H9 (cell line): ENCODE measurements at regions not wholly inside any gene's neighbourhood (a gene's known extent, or its start where the extent isn't known, plus 50 kb on each side); places are given as distances from the start of the nearest gene placed in this dataset.
A peak's percentile ranks its signal among the peaks of the same experiment; 100 is the strongest.

ENCODE experiments used
- DNase-seq: peaks from one replicate; pipeline ENCODE4 v3.0.0-alpha.2; 2017
- H2AFZ ChIP-seq: one replicate; pipeline ENCODE4 v1.6.1; 2013; ENCODE audit warnings: mild to moderate bottlenecking, low read length, control low read depth, moderate library complexity
- H2AK5ac ChIP-seq: 2 replicates; pipeline ENCODE4 v1.6.1; 2013; ENCODE audit warnings: low read length, control low read depth, mixed read lengths; ENCODE audit not compliant: insufficient read length
- H2BK120ac ChIP-seq: one replicate; pipeline ENCODE4 v1.6.1; 2013; ENCODE audit warnings: low read depth, mild to moderate bottlenecking, low read length, control low read depth, inconsistent platforms; ENCODE audit not compliant: poor library complexity, severe bottlenecking
- H2BK12ac ChIP-seq: 2 replicates; pipeline ENCODE4 v1.6.1; 2013; ENCODE audit warnings: low read length, control low read depth, mixed read lengths, low read depth; ENCODE audit not compliant: insufficient read length
- H2BK15ac ChIP-seq: 2 replicates; pipeline ENCODE4 v1.6.1; 2013; ENCODE audit warnings: low read depth, low read length, control low read depth
- H2BK20ac ChIP-seq: one replicate; pipeline ENCODE4 v1.6.1; 2013; ENCODE audit warnings: low read depth, mild to moderate bottlenecking, low read length, control low read depth, inconsistent platforms; ENCODE audit not compliant: poor library complexity, severe bottlenecking
- H2BK5ac ChIP-seq: 2 replicates; pipeline ENCODE4 v1.6.1; 2013; ENCODE audit warnings: low read length, control low read depth, mixed read lengths; ENCODE audit not compliant: insufficient read length
- H3K14ac ChIP-seq: 2 replicates; pipeline ENCODE4 v1.6.1; 2013; ENCODE audit warnings: low read length, control low read depth; ENCODE audit not compliant: insufficient read depth
- H3K18ac ChIP-seq: 2 replicates; pipeline ENCODE4 v1.6.1; 2013; ENCODE audit warnings: low read depth, mild to moderate bottlenecking, mixed read lengths, low read length, control low read depth; ENCODE audit not compliant: insufficient read length
- H3K23ac ChIP-seq: 2 replicates; pipeline ENCODE4 v1.6.1; 2013; ENCODE audit warnings: low read length, control low read depth, mixed read lengths, low read depth; ENCODE audit not compliant: insufficient read length
- H3K23me2 ChIP-seq: 2 replicates; pipeline ENCODE4 v1.6.1; 2013; ENCODE audit warnings: low read depth, mild to moderate bottlenecking, mixed read lengths, low read length, control low read depth; ENCODE audit not compliant: insufficient read length, poor library complexity, severe bottlenecking
- H3K27ac ChIP-seq: 2 replicates; pipeline ENCODE4 v1.5.1; 2013; ENCODE audit warnings: low read length, control low read depth, mixed read lengths, low read depth; ENCODE audit not compliant: insufficient read length
- H3K27me3 ChIP-seq: 2 replicates; pipeline ENCODE4 v1.6.1; 2013; ENCODE audit warnings: low read length, control low read depth, inconsistent platforms; ENCODE audit not compliant: insufficient read depth
- H3K4ac ChIP-seq: 2 replicates; pipeline ENCODE4 v1.6.1; 2013; ENCODE audit warnings: low read depth, mild to moderate bottlenecking, control low read depth, inconsistent platforms, low read length, moderate library complexity
- H3K4me1 ChIP-seq: 2 replicates; pipeline ENCODE4 v1.6.1; 2013; ENCODE audit warnings: low read length, control low read depth, inconsistent platforms; ENCODE audit not compliant: insufficient read depth
- H3K4me2 ChIP-seq: 2 replicates; pipeline ENCODE4 v1.6.1; 2013; ENCODE audit warnings: low read length, control low read depth, mixed read lengths; ENCODE audit not compliant: insufficient read length, insufficient read depth
- H3K56ac ChIP-seq: 2 replicates; pipeline ENCODE4 v1.6.1; 2013; ENCODE audit warnings: low read depth, mild to moderate bottlenecking, mixed read lengths, low read length, control low read depth; ENCODE audit not compliant: insufficient read length
- H3K79me1 ChIP-seq: 2 replicates; pipeline ENCODE4 v1.6.1; 2013; ENCODE audit warnings: low read depth, mild to moderate bottlenecking, moderate library complexity, low read length, control low read depth, inconsistent platforms; ENCODE audit not compliant: insufficient read depth, poor library complexity, severe bottlenecking
- H3K79me2 ChIP-seq: 2 replicates; pipeline ENCODE4 v1.6.1; 2013; ENCODE audit warnings: low read length, control low read depth, inconsistent platforms; ENCODE audit not compliant: insufficient read depth
- H3K9ac ChIP-seq: 2 replicates; pipeline ENCODE4 v1.6.1; 2013; ENCODE audit warnings: low read length, control low read depth, mixed read lengths; ENCODE audit not compliant: insufficient read length; ENCODE audit errors: extremely low read depth
- H3K9me3 ChIP-seq: one replicate; pipeline ENCODE4 v1.6.1; 2013; ENCODE audit warnings: low read depth, low read length, inconsistent platforms; ENCODE audit not compliant: control insufficient read depth
- H3T11ph ChIP-seq: one replicate; pipeline ENCODE4 v1.6.1; 2013; ENCODE audit warnings: mild to moderate bottlenecking, low read length, control low read depth, inconsistent platforms
- H4K20me1 ChIP-seq: one replicate; pipeline ENCODE4 v1.6.1; 2013; ENCODE audit not compliant: control insufficient read depth, insufficient read length, insufficient read depth
- H4K5ac ChIP-seq: 2 replicates; pipeline ENCODE4 v1.6.1; 2013; ENCODE audit warnings: low read depth, mild to moderate bottlenecking, mixed read lengths, low read length, control low read depth; ENCODE audit not compliant: insufficient read length
- H4K8ac ChIP-seq: replicated peaks from 2 replicates; pipeline ENCODE4 v1.6.1; 2013; ENCODE audit warnings: low read length, control low read depth, mixed read lengths, low read depth; ENCODE audit not compliant: insufficient read length
- H4K91ac ChIP-seq: 2 replicates; pipeline ENCODE4 v1.6.1; 2013; ENCODE audit warnings: low read depth, mild to moderate bottlenecking, moderate library complexity, mixed read lengths, low read length, control low read depth; ENCODE audit not compliant: insufficient read length
- H3K27ac Mint-ChIP-seq, 3 experiments: 2 replicates in 2 of 3; 3 replicates in 1 of 3; pipeline ENCODE4 v1.8.0; 2020 to 2021; ENCODE audit warnings: mixed read lengths in 3 of 3, mild to moderate bottlenecking in 1 of 3, moderate library complexity in 1 of 3
- H3K27me3 Mint-ChIP-seq: 2 replicates; pipeline ENCODE4 v1.8.0; 2021; ENCODE audit warnings: low read depth, mild to moderate bottlenecking, moderate library complexity, mixed read lengths
- H3K36me3 Mint-ChIP-seq, 3 experiments: 2 replicates in 2 of 3; 3 replicates in 1 of 3; pipeline ENCODE4 v1.8.0; 2020 to 2021; ENCODE audit warnings: low read depth in 3 of 3, mixed read lengths in 3 of 3; ENCODE audit not compliant: insufficient read depth in 1 of 3
- H3K4me1 Mint-ChIP-seq, 2 experiments: 2 replicates each; pipeline ENCODE4 v1.8.0; 2020; ENCODE audit warnings: mixed read lengths in 2 of 2
- H3K4me3 Mint-ChIP-seq, 2 experiments: 2 replicates in 1 of 2; 3 replicates in 1 of 2; pipeline ENCODE4 v1.8.0; 2020 to 2021; ENCODE audit warnings: mild to moderate bottlenecking in 2 of 2, mixed read lengths in 2 of 2, moderate library complexity in 1 of 2
- H3K9me3 Mint-ChIP-seq, 2 experiments: 2 replicates in 1 of 2; 3 replicates in 1 of 2; pipeline ENCODE4 v1.8.0; 2020; ENCODE audit warnings: mild to moderate bottlenecking in 2 of 2, mixed read lengths in 2 of 2, moderate library complexity in 1 of 2
- CTCF ChIP-seq: fragments of 200-600 bp; sonication (generic); conservative IDR thresholded peaks from 3 replicates; pipeline ENCODE4 v1.8.0; 2021; ENCODE audit warnings: antibody characterized with exemption, mild to moderate bottlenecking
- WGBS: extraction: QIAGEN DNeasy Blood & Tissue Kit; methylation state at CpG from one replicate; pipeline ENCODE4 v1.1.7; 2013; ENCODE audit warnings: missing lambda C conversion rate, low lambda C conversion rate, mixed read lengths; ENCODE audit not compliant: insufficient read length; ENCODE audit errors: extremely low coverage; 5-methylcytosine and 5-hydroxymethylcytosine counted together

GRCh38 chr1:223052462-223052861 is 90.6 kb downstream of the TLR5 start:
- Histone ChIP-seq H4K8ac (no peak overlapping the region), H4K5ac (no peak overlapping the region), H3K27me3 (no peaks in the 10 kb centered on the region), H2BK120ac (no peak overlapping the region), H3K9ac (no peak overlapping the region), H3K14ac (no peak overlapping the region), H3K9me3 (no peaks in the 10 kb centered on the region), H2BK12ac (no peak overlapping the region), H3K4ac (no peak overlapping the region), H2BK15ac (no peak overlapping the region), H3K4me2 (no peak overlapping the region), H3K23ac (no peak overlapping the region), H3K79me1 (no peaks in the 10 kb centered on the region), H3T11ph (no peak overlapping the region), H3K23me2 (no peaks in the 10 kb centered on the region), H2AK5ac (no peak overlapping the region), H4K91ac (no peak overlapping the region), H3K56ac (no peak overlapping the region), H3K79me2 (no peaks in the 10 kb centered on the region), H3K18ac (no peak overlapping the region), H4K20me1 (peaks cover 2% of the 10 kb centered on the region), H3K27ac (no peak overlapping the region), H2BK5ac (no peak overlapping the region), H2AFZ (no peak overlapping the region), H2BK20ac (no peak overlapping the region), H3K4me1 (no peaks in the 10 kb centered on the region)
- Mint-ChIP-seq H3K27me3 (no peaks in the 10 kb centered on the region), H3K27ac (peak overlapping the region in 1 of 3 experiments; percentile 28; a peak in 1 of 7 replicates), H3K4me3 (no peak overlapping the region), H3K4me1 (peaks cover 0 to 4% of the 10 kb centered on the region in 2 experiments; a peak in 2 of 4 replicates), H3K9me3 (peaks cover 0 to 2% of the 10 kb centered on the region in 2 experiments; a peak in 1 of 5 replicates), H3K36me3 (peaks cover 5 to 35% (median 13%) of the 10 kb centered on the region in 3 experiments; a peak in 6 of 7 replicates)
- no CpG with 5 or more reads among the region's 9 CpGs for WGBS
- DNase-seq: no peak
- TF ChIP-seq CTCF: no peak
